HUDEP-2 (cell line): ENCODE measurements at regions not wholly inside any gene's neighbourhood (a gene's known extent, or its start where the extent isn't known, plus 50 kb on each side); places are given as distances from the start of the nearest gene placed in this dataset.

Experiments used
- DNase-seq, 76 experiments: peaks; one replicate each; lab custom pipeline; 2025; ENCODE audit not compliant: unreplicated experiment in 76 of 76; lab: John Stamatoyannopoulos, UW

DNA sequence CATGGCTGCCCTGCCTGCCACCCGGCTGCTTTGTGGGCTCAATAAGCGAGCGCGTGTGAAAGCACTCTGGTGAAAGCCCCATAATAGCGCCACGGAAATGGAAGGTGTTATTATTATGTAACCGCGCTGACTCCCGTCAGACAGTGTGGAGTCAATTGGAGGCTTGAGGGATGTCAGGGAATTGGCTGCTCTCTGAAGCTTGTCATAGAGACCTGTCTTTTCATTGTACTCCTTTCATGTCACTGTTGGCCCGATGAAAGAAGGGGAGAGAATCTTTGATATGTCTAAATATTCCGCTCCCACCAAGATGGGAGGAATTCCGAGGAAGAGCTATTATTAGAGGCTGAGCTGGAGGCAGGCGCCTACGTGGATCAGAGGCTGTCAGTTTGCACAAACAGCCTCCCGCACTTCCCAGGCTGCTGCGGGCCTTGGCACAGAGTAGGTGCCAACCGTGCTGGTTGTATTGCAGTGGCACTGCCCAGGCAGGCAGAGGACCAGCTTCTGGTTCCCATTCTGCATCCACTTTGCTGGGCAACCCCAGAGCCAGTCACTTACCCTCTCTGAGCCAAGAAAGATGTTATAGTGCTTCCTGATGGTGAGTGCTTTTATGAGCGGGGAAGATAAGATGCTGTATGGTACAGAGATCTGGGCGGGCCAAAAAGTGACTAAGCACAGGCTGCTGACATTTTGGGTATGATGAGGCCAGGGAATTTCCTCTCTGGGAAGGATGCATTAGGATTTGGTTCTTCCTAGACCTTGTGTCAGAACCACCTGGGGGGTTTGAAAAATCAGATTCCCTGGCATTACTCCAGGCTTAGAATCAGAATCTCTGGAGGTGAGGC, 151.4 kb downstream of the RPS24 start:
- no peak for DNase-seq

DNA sequence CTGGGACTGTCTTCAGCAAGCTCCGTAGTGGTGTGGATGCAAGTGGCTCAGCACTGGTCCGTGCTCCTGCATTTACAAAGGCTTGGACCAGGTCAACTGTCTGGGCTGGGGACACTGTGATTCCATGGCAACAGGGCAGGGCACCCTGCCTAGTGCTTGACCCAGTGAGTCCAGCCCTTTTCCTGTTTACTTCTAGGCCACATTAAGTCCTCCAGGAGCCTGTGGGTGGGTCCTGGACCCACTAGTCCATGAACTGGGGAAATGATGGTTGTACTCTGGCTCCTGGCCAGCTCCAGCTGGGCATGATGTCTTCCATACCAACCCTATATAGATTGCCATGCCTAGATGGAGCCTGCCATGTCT, 152.0 kb downstream of the RPS24 start:
- no peak for DNase-seq

GRCh38 chr10:78186572-78186971, 152.9 kb downstream of the RPS24 start:
- DNase-seq = no peak

GRCh38 chr10:78187371-78187770, 153.7 kb downstream of the RPS24 start:
- DNase-seq = no peak

GRCh38 chr10:78188446-78188845, 154.8 kb downstream of the RPS24 start:
- DNase-seq = no peak

DNA sequence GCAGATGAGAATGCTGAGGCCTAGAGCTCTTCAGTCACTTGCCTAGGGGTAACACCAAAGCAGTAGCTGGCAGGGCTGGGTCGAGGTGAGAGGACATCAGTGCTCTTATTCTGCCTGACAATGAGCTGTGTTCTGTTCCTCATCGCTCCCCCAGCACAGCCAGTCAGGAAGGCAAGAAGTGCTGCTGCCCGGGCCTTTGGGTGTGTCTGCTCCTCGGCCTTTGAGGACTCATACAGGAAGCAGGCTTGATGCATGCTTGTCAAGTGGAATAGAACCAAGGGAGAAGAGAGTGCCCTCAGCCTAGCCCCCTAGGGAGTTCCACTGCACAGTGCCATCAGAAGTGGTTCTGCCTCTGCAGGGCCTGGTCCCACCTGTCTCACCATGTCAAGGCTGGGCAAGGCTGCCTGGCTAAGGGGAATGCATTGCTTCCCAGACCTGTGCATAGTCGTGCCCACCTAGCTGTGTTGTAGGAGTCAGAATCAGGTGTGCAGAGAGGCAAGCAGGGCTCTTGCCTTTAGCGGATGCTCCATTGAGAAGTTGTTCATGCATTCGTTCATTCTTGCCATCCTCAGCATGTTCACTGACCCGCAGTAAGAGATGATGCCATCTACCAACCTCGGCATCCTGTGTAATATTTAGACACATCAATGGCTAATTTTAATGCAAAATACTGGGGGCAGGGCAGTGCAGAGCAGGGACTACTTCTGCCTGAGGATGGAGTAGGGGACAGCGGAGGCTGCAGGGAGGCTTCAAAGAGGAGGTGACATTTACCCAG, 156.6 kb downstream of the RPS24 start:
- no peak for DNase-seq

DNA sequence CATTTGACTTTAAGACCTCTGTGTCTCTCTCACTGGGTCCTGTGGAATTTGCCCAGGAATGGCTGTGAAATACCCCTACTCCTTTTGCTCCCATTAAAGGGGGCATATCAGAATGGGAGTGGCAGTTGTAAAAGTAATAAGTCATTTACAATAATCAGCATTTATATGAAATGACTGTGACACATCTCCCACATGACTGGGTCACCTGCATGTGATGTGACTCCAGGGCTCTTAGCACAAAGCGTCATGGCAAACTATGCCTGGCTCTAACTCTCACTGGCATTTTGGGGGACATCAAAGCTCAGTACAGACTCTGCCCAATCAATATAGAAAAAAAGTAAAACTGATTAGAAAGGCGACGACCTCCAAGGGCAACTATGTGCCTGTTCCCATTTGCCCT, 157.6 kb downstream of the RPS24 start:
- DNase-seq = no peak

- no peak for DNase-seq
These were observed 159.5 kb downstream of the RPS24 start for GRCh38 chr10:78193189-78193588.

GRCh38 chr10:78194050-78194449, 160.4 kb downstream of the RPS24 start:
- DNase-seq = no peak

DNA sequence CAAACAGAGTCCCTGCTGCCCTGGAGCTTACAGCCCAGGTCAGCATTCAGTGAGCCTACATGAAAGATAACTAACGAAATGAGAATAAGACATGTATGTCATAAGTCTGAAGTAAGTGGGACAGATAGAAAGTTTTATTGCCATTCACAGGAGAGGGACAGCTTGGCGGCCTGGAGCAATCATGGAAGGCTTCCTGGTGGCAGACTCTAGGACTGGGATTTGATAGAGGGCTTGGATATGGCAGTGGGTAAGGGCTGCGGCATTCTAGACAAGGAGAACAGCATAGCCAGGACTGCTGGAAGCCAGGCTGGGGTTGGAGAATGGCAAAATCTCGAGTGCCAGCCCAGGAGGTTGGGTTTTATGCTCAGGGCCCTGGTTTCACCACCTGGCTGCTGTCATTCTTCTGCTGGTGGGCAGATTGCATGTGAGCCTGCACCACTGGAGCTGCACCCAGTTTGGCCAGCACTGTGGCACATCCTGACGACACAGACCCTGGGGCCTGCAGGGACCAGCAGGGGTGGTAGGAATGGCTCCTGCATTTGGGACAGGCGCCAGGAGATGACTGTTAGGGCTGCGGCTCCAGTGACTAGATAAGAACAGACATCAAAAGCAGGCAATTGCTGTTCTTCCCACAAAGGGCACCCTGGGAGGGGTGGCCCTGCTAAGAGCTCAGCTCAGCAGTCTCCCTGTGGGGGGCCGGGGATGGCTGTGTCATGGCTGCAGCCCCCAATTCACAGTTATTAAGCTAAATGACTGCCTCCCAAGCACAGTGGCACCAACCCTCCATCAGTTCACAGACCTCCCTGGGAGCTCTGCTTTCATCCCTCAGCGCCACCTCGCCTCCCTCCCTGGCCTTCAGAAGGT, 161.1 kb downstream of the RPS24 start:
- peak in 72 of 76 experiments; percentile 10 to 78 (median 54) for DNase-seq

- DNase-seq = no peak
These were observed 162.7 kb downstream of the RPS24 start for GRCh38 chr10:78196396-78196795.

DNA sequence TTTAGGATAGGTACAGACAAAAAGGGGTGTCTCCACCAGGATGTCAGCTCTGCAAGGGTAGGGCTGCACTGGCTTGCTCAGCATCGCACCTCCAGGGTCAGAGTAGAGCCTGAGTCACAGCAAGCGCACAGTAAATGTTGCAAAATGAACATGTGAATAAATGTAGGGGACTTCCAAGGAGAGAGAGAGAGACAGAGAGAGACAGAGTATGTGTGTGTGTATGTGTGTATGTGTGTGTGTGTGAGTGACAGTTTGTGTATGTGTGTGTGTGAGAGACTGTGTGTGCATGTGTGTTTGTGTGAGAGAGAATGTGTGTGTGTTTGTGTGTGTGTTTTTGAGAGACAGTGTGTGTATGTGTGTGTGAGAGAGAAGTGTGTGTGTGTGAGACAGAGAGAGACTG, 163.3 kb downstream of the RPS24 start:
- DNase-seq = no peak

GRCh38 chr10:78197628-78198272, 164.1 kb downstream of the RPS24 start:
- DNase-seq = no peak

- DNase-seq = no peak
These were observed 165.5 kb downstream of the RPS24 start for GRCh38 chr10:78199005-78199725.

- DNase-seq = no peak
These were observed 166.1 kb downstream of the RPS24 start for GRCh38 chr10:78199759-78200158.

DNA sequence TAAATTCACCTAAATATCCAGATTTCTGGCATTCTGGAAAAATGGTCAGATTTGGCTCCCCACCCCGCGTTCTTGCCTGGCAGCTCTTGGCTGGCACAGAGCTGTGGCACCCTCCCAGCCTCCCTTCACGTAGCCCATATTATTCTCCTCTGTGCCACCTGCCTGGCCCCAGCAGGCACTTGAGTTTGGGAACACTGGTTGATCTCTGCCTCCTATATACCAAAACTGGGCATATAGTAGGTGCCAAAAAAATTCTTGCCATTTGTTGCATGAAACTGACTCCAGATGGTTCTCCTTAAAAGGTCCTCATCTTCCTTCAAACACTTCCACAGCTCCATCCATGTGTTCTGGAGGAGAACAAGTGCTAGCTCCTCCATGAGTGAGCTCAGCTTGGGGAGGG, 167.0 kb downstream of the RPS24 start:
- no peak for DNase-seq

- no peak for DNase-seq
These were observed 168.7 kb downstream of the RPS24 start for GRCh38 chr10:78202386-78202785.

DNA sequence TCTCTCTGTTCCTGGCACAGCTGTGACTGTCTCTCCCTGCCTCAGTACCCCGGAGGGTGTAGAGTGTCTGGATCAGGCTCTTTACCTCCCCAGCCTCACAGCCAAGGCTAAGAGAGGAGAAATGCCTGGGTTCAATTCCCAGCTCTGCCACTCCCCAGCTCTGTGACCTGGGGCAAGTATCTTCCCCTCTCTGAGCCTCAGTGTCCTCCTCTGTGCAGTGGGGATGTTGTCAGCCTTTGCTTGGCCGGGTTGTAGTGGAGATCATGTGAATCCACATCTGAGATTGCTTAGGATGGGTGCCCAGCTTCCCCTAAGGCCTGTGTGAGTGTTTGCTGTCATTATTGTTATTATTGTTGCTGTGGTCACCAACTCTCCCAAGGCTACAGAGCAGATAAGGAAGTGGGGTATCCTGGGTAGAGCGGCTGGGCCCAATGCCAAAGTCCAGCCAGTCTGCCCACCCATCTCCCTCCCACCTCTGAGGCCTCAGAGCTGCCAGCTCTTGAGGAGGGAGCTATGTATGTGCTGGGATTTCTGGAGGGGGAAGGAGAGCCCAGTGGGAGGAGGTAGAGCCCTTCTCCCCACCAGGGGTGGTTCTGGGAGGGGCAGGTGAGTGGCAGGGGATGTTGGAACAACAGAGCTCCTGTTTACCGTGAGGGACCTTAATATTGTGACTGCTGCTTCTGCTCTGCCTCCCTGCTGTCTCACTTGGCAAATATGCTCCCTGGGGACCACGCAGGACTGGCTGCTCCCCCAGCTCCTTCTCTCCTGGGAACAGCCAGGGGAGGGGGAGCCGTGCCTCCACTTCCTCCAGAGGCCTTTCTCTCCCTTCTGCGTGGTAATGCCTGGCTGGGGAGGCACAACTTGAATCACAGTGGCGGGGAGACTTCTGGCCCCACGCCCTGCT, 170.5 kb downstream of the RPS24 start:
- no peak for DNase-seq

DNA sequence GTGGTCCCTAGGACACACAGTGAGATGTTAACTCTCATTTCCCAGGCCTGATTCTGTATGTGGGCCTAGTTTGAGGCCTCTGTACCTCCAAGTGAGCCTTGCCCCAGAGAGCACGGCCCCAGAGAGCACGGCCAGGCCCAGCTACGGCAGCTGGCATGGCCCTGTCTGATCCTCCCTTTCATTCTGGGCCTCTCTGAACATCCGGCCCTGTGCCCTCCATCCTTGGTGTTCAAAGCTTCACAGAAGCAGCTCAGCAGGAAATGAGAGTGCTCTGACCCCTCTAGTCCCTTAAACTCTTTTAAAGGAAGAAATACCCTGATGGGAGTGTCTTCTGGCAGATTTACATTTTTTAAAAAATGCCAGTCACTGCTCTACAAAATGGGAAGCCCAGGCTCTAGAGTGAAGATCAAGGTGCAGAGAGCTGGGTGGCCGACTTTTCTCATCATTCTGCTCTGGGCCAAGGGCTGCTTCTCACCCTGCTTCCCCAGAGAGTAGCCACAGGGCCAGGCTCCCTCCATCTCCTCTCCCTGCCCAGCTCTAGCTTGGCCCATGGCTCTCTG, 171.9 kb downstream of the RPS24 start:
- DNase-seq = no peak
